Lower leg skin (tissue), 4 donors: ENCODE measurements at regions not wholly inside any gene's neighbourhood (a gene's known extent, or its start where the extent isn't known, plus 50 kb on each side); places are given as distances from the start of the nearest gene placed in this dataset.
"Not testable (repeated sequence)": the region's sequence is repeated elsewhere in the genome, so short reads cannot be mapped to it uniquely, and the experiment has no call there.

Experiments
- DNase-seq, 2 donors: peaks; one replicate each; pipeline ENCODE4 v3.0.0-alpha.2; 2019; ENCODE audit warnings: low spot score in 2 of 2
- H3K4me3 ChIP-seq: fragments of 200-600 bp; sonication (generic); 2 replicates; pipeline ENCODE4 v1.5.1; 2017; ENCODE audit warnings: mild to moderate bottlenecking, low read depth; ENCODE audit not compliant: poor library complexity, severe bottlenecking
- POLR2A ChIP-seq, 2 donors: fragments of 450-650 bp; IDR thresholded peaks; one replicate each; pipeline ENCODE4 v1.6.1; 2016 to 2017; ENCODE audit warnings: antibody characterized with exemption in 2 of 2, mild to moderate bottlenecking in 1 of 2, moderate library complexity in 1 of 2
- WGBS, 2 donors: methylation state at CpG; one replicate each; pipeline ENCODE4 v1.1.5; 2018; 5-methylcytosine and 5-hydroxymethylcytosine counted together
- intact Hi-C: fragments of 100-400 bp; cut with DNase I; formaldehyde crosslinking; loops from one replicate; pipeline ENCODE4 v1.15.0; 2023; ENCODE audit warnings: low total_unique reads
- TF ChIP-seq, protein P1 (sequence below), 3 donors: fragments of 450-650 bp; IDR thresholded peaks; one replicate each; pipeline ENCODE4 v1.5.1; 2016; ENCODE audit warnings: antibody characterized with exemption in 3 of 3, mild to moderate bottlenecking in 3 of 3, moderate library complexity in 2 of 3

DNA sequence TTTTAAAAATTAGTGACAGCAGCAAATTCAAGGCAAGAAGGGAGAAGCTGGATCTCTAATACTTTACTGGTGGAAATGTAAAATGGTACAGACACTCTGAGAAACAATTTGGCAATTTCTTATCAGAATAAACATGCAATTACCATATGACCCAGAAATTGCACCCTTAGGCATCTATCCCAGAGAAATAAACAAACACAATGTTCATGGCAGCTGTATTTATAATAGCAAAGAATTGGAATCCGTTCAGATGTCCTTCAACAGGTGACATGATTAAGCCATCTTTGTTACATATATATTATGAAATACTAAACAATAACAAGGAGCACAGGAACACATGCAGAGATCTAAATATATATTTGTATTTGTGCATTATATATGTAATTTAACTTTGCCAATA, 756.5 kb downstream of the SLITRK1 start:
- no peak for DNase-seq
- TF ChIP-seq, protein P1, sequence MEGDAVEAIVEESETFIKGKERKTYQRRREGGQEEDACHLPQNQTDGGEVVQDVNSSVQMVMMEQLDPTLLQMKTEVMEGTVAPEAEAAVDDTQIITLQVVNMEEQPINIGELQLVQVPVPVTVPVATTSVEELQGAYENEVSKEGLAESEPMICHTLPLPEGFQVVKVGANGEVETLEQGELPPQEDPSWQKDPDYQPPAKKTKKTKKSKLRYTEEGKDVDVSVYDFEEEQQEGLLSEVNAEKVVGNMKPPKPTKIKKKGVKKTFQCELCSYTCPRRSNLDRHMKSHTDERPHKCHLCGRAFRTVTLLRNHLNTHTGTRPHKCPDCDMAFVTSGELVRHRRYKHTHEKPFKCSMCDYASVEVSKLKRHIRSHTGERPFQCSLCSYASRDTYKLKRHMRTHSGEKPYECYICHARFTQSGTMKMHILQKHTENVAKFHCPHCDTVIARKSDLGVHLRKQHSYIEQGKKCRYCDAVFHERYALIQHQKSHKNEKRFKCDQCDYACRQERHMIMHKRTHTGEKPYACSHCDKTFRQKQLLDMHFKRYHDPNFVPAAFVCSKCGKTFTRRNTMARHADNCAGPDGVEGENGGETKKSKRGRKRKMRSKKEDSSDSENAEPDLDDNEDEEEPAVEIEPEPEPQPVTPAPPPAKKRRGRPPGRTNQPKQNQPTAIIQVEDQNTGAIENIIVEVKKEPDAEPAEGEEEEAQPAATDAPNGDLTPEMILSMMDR (IDR thresholded peaks at IDR 0.05): no peak
- TF ChIP-seq POLR2A (IDR thresholded peaks at IDR 0.05): no peak
- no peak overlapping the region for H3K4me3 ChIP-seq
- intact Hi-C loops: no loop called here
- 0 to 4% methylated on average over 1 of the region's 1 CpG for WGBS, 2 donors

DNA sequence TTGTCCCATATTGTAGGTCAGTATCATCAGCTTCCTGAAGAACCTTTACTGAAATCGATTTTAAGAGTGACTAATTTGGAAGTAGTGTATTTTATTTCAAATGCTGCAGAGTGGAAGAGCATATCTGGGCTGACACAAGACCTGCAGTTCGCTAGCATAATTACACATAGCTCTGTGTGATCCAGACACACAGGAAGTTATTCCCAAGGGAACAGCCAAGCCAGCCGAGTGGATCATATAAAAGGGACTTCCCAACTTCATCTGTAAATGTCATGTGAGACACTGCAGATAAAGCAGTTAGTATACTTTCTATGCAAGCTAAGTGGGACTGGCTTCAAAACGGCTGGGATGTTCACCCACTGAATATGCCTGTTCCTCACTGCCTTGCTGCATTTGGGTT, 760.4 kb downstream of the SLITRK1 start:
- TF ChIP-seq, protein P1 (IDR thresholded peaks at IDR 0.05): no peak
- TF ChIP-seq POLR2A (IDR thresholded peaks at IDR 0.05): no peak
- intact Hi-C loops: no loop called here
- H3K4me3 ChIP-seq: no peak overlapping the region
- 56 to 68% methylated on average over 4 of the region's 4 CpGs for WGBS, 2 donors
- no peak for DNase-seq

DNA sequence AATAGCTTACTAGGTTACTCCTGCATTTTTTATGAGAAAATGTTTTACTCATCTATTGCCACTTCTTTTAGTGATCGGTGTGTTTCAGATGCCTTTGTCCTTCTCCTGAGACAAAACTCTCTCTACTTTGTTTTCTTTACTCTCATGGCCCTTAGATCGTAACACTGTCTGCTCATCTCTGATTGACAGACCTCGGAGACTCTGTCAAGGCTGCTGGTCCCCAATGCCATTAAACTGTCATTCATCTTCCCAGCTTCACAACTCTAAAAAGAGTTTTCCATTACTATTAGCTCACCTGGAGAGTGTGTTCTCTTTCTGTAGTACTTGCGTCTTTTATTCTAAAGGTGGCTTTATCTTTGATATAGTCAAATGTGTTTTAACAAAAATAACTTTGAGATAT, 765.2 kb downstream of the SLITRK1 start:
- DNase-seq: no peak
- TF ChIP-seq, protein P1 (IDR thresholded peaks at IDR 0.05): no peak
- TF ChIP-seq POLR2A (IDR thresholded peaks at IDR 0.05): no peak
- intact Hi-C loops: no loop called here
- H3K4me3 ChIP-seq: no peak overlapping the region
- 78 to 86% methylated on average over 4 of the region's 4 CpGs for WGBS, 2 donors

DNA sequence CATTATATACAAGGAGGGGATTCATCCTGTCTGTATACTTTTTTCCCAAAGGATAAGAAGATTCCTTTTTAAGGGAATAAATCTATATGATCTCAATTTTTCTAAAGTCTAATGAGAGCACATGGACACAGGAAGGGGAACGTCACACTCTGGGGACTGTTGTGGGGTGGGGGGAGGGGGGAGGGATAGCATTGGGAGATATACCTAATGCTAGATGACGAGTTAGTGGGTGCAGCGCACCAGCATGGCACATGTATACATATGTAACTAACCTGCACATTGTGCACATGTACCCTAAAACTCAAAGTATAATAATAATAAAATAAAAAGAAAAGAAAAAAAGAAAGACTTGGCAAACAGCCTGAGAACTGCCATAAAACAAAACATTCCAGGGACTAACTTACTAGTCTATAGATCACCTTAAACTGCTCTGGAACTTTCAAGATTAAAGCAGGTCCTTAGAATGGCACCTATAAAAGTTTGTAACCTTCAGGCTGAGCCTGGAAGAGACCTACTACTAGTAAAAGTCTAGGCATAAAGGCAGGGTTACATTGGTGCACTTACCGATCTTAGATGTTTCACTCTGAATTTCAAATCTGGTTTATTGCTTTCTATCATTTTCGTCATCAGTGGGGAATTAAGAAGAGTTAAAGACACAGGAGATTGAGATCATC, 780.6 kb downstream of the SLITRK1 start:
- intact Hi-C loops: not testable (repeated sequence)
- WGBS, 2 donors: 83 to 84% methylated on average over 5 of the region's 5 CpGs

DNA sequence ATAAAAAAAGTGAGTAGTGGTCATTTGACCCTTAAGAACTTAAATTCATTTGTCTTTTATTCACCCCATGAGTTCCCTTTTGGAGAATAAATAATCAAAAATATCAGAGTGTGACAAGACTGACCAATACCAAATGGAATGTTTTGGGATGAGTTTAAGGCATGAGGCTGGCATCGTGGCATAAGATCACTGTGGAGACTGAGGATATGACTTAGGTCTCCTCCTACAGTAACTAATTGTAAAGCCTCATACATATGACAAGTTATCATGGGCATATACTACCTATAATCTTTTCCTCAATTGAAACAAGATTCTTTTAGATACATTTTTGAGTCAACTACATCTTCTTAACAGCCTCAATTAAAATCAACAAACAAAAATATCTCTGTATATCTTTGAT, 782.0 kb downstream of the SLITRK1 start:
- WGBS, 2 donors: 71 to 85% methylated on average over 1 of the region's 1 CpG
- no peak overlapping the region for H3K4me3 ChIP-seq
- intact Hi-C loops: no loop called here
- TF ChIP-seq, protein P1 (IDR thresholded peaks at IDR 0.05): no peak
- no peak for TF ChIP-seq POLR2A (IDR thresholded peaks at IDR 0.05)
- DNase-seq: no peak

More for the DNA sequence above, 780.6 kb downstream of the SLITRK1 start:
- H3K4me3 ChIP-seq, DNase-seq: not testable (repeated sequence)

DNA sequence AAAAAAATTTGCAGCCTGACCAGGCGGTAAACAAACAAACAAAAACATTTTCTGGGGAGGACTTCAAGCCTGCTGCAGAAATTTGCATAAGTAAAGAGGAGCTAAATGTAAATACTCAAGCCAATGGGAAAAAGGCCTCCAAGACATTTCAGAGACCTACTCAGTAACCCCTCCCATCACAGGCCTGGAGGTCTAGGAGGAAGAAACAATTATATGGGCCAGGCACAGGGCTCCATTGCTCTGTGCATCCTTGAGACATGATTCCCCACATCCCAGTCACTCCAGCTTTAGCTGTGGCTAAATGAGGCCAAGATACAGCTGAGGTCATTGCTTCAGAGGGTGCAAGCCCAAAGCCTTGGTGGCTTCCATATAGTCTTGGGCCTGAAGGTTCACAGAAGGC, 793.4 kb downstream of the SLITRK1 start:
- no peak for TF ChIP-seq POLR2A (IDR thresholded peaks at IDR 0.05)
- TF ChIP-seq, protein P1 (IDR thresholded peaks at IDR 0.05): no peak
- intact Hi-C loops: no loop called here
- no peak overlapping the region for H3K4me3 ChIP-seq
- DNase-seq: no peak
- WGBS, 2 donors: 52 to 97% methylated on average over 1 of the region's 1 CpG
